ENCODE measurements at regions not wholly inside any gene's neighbourhood (a gene's known extent, or its start where the extent isn't known, plus 50 kb on each side); places are given as distances from the start of the nearest gene placed in this dataset.
"Not testable (repeated sequence)": the region's sequence is repeated elsewhere in the genome, so short reads cannot be mapped to it uniquely, and the experiment has no call there.

DNA sequence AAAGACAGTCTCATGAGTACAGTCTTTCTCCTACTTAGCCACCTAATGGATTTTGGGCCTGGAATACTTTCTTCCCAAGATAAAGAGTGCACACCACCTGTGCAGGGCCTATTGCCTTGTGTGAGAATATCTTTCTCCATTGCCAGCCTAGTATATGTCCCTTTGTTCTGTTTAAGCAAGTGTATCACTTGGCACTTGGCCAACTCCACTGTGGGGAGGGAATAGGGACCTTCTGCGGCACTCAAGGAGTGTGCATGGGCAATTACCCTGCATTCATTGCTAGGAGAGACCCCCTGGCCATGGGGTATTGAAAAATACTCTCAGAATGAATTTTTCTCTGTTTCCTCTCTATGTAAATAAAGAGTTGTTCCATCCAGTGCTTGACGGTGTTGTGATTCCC is 201.7 kb upstream of the OR4C13 start:
- FAIRE-seq; H3K9ac ChIP-seq (ENCODE audit: insufficient read depth in 1 of 2, low read depth in 2 of 2, low read length in 2 of 2); H3K4me1 ChIP-seq (replicated peaks in 1 of 2; ENCODE audit: control insufficient read depth in 2 of 2, insufficient read depth in 2 of 2, low read length in 2 of 2); H3K9me3 ChIP-seq (replicated peaks; ENCODE audit: control insufficient read depth, insufficient read depth, low read depth, low read length); POLR2A ChIA-PET; H3K27me3 ChIP-seq (ENCODE audit: control insufficient read depth in 2 of 2, insufficient read depth in 2 of 2, low read length in 2 of 2); H3K9me1 ChIP-seq (ENCODE audit: control insufficient read depth, insufficient read depth, low read length); ATAC-seq; DNase-seq (ENCODE audit: extremely low read depth in 1 of 4, low spot score in 3 of 4); H3K36me3 ChIP-seq (ENCODE audit: control insufficient read depth, insufficient read depth, low read length); H3K27ac ChIP-seq (ENCODE audit: extremely low read depth, low read depth, low read length); H4K20me1 ChIP-seq (replicated peaks; ENCODE audit: control insufficient read depth, insufficient read depth, low read length); BruUV-seq (replicated peaks); intact Hi-C loops (cut with micrococcal nuclease); H3K4me3 ChIP-seq; H3K4me2 ChIP-seq (ENCODE audit: insufficient read depth, low read length); H2AFZ ChIP-seq (ENCODE audit: low read depth, low read length); CTCF ChIA-PET (ENCODE audit: low intra/inter-chr PET ratio); H3K79me2 ChIP-seq (ENCODE audit: control insufficient read depth, insufficient read depth, low read length); in situ Hi-C loops (cut with MboI): not testable (repeated sequence)
- TF ChIP-seq NFIC (IDR thresholded peaks at IDR 0.05) (peak; percentile 82), NFIX (CRISPR knock-in tag; IDR thresholded peaks at IDR 0.05; ENCODE audit: low read depth) (peak; percentile 40; the same call in 1 of the 2 replicates)
- 0% methylated on average over 2 of the region's 2 CpGs for WGBS (ENCODE audit: insufficient coverage, low coverage, missing lambda C conversion rate)

DNA sequence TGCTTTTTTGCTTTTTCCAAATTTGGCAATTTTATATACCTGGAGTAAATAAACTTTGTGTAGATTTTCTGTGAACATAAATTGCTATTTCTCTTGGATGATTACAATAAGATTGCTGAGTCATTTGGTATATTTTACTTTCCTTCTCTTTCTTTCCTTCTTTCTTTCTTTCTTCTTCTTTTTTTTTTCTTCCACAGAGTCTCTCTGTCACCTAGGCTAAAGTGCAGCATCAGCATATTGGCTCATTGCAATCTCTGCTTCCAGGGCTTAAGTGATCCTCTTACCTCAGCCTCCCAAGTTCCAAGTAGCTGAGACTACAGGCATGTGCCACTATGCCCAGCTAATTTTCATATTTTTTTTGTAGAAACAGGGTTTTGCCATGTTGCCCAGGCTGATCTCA is 201.2 kb upstream of the OR4C13 start:
- DNase-seq (ENCODE audit: extremely low read depth in 1 of 4, low spot score in 3 of 4); H4K20me1 ChIP-seq (replicated peaks; ENCODE audit: control insufficient read depth, insufficient read depth, low read length); BruUV-seq (replicated peaks); in situ Hi-C loops (cut with MboI); H3K9me3 ChIP-seq (replicated peaks; ENCODE audit: control insufficient read depth, insufficient read depth, low read depth, low read length); H3K4me3 ChIP-seq; H3K4me2 ChIP-seq (ENCODE audit: insufficient read depth, low read length); H3K4me1 ChIP-seq (replicated peaks in 1 of 2; ENCODE audit: control insufficient read depth in 2 of 2, insufficient read depth in 2 of 2, low read length in 2 of 2); ATAC-seq; H3K27ac ChIP-seq (ENCODE audit: extremely low read depth, low read depth, low read length); H3K9ac ChIP-seq (ENCODE audit: insufficient read depth in 1 of 2, low read depth in 2 of 2, low read length in 2 of 2); POLR2A ChIA-PET; H3K9me1 ChIP-seq (ENCODE audit: control insufficient read depth, insufficient read depth, low read length); FAIRE-seq; H3K79me2 ChIP-seq (ENCODE audit: control insufficient read depth, insufficient read depth, low read length); H3K27me3 ChIP-seq (ENCODE audit: control insufficient read depth in 2 of 2, insufficient read depth in 2 of 2, low read length in 2 of 2); intact Hi-C loops (cut with micrococcal nuclease); H3K36me3 ChIP-seq (ENCODE audit: control insufficient read depth, insufficient read depth, low read length); CTCF ChIA-PET (ENCODE audit: low intra/inter-chr PET ratio); H2AFZ ChIP-seq (ENCODE audit: low read depth, low read length): not testable (repeated sequence)
- peak; percentile 51 for TF ChIP-seq MAFG (tag; conservative IDR thresholded peaks at IDR 0.05)
- peak; percentile 34; the same call in 1 of the 2 replicates for TF ChIP-seq MAFF (IDR thresholded peaks at IDR 0.05; ENCODE audit: low read length)
- peak; percentile 30; the same call in 1 of the 2 replicates for TF ChIP-seq MAFK (IDR thresholded peaks at IDR 0.05; ENCODE audit: low read length)
- TF ChIP-seq ZNF316 (IDR thresholded peaks at IDR 0.05), result peak; percentile 49; the same call in 1 of the 2 replicates
- TF ChIP-seq NFE2L1 (tag; IDR thresholded peaks at IDR 0.05; ENCODE audit: borderline replicate concordance, low read depth), result peak; percentile 13; the same call in 1 of the 2 replicates

DNA sequence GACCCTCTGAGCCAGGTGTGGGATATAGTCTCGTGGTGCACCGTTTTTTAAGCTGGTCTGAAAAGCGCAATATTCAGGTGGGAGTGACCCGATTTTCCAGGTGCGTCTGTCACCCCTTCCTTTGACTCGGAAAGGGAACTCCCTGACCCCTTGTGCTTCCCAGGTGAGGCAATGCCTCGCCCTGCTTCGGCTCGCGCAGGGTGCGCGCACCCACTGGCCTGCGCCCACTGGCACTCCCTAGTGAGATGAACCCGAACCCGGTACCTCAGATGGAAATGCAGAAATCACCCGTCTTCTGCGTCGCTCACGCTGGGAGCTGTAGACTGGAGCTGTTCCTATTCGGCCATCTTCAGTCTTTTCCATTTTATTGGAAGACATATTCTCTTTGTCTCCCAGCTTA is 171.4 kb upstream of the OR4C13 start:
- H4K20me1 ChIP-seq (replicated peaks; ENCODE audit: control insufficient read depth, insufficient read depth, low read length); H3K4me3 ChIP-seq; H3K9me3 ChIP-seq (replicated peaks; ENCODE audit: control insufficient read depth, insufficient read depth, low read depth, low read length); intact Hi-C loops (cut with micrococcal nuclease); POLR2A ChIA-PET; FAIRE-seq; H2AFZ ChIP-seq (ENCODE audit: low read depth, low read length); H3K4me2 ChIP-seq (ENCODE audit: insufficient read depth, low read length); H3K79me2 ChIP-seq (ENCODE audit: control insufficient read depth, insufficient read depth, low read length); in situ Hi-C loops (cut with MboI); DNase-seq (ENCODE audit: extremely low read depth in 1 of 4, low spot score in 3 of 4); CTCF ChIA-PET (ENCODE audit: low intra/inter-chr PET ratio); BruUV-seq (replicated peaks); H3K9me1 ChIP-seq (ENCODE audit: control insufficient read depth, insufficient read depth, low read length); ATAC-seq; H3K36me3 ChIP-seq (ENCODE audit: control insufficient read depth, insufficient read depth, low read length); H3K4me1 ChIP-seq (replicated peaks in 1 of 2; ENCODE audit: control insufficient read depth in 2 of 2, insufficient read depth in 2 of 2, low read length in 2 of 2); H3K27ac ChIP-seq (ENCODE audit: extremely low read depth, low read depth, low read length); H3K9ac ChIP-seq (ENCODE audit: insufficient read depth in 1 of 2, low read depth in 2 of 2, low read length in 2 of 2); H3K27me3 ChIP-seq (ENCODE audit: control insufficient read depth in 2 of 2, insufficient read depth in 2 of 2, low read length in 2 of 2): not testable (repeated sequence)
- WGBS (ENCODE audit: insufficient coverage, low coverage, missing lambda C conversion rate), result 4% methylated on average over 12 of the region's 20 CpGs

Measured in K562 (cell line).